Type B pancreatic cell (in vitro differentiated cells): ENCODE measurements at regions not wholly inside any gene's neighbourhood (a gene's known extent, or its start where the extent isn't known, plus 50 kb on each side); places are given as distances from the start of the nearest gene placed in this dataset.
"Not testable (repeated sequence)": the region's sequence is repeated elsewhere in the genome, so short reads cannot be mapped to it uniquely, and the experiment has no call there.

ENCODE experiments used
- DNase-seq: peaks from one replicate; pipeline ENCODE4 v3.0.0; 2021; ENCODE audit warnings: mixed read lengths; ENCODE audit not compliant: unreplicated experiment; ENCODE audit errors: extremely low spot score
- H3K27ac Mint-ChIP-seq: 2 replicates; pipeline ENCODE4 v1.8.0; 2021; ENCODE audit warnings: mild to moderate bottlenecking, mixed read lengths
- H3K27me3 Mint-ChIP-seq: 2 replicates; pipeline ENCODE4 v1.8.0; 2021; ENCODE audit warnings: mixed read lengths
- H3K36me3 Mint-ChIP-seq: 2 replicates; pipeline ENCODE4 v1.8.0; 2021; ENCODE audit warnings: mixed read lengths
- H3K4me1 Mint-ChIP-seq: one replicate; pipeline ENCODE4 v1.8.0; 2021; ENCODE audit warnings: mixed read lengths; ENCODE audit not compliant: unreplicated experiment
- H3K4me3 Mint-ChIP-seq: 2 replicates; pipeline ENCODE4 v1.8.0; 2021; ENCODE audit warnings: mild to moderate bottlenecking, mixed read lengths
- H3K9me3 Mint-ChIP-seq: 2 replicates; pipeline ENCODE4 v1.8.0; 2021; ENCODE audit warnings: mixed read lengths

DNA sequence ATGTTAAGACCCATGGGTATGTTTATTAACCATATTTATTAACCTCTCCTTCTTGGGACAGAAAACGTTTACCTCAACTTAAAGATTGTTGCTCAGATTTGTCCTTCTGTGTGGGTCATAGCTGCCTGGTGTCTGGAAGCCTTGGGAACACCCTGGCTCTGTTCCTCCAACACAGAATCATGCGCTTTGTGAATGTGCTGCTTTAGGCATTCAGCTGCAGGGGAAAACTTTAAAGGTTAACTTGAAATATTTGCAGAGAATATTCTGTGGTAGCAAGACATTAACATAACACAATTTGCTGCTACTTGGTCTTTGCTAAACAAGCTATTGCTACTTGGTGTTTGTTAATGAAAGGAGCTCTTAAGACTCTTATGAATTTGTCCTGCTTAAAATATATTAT, 50.5 kb upstream of the THOC3 start:
- H3K9me3 Mint-ChIP-seq, DNase-seq, H3K27ac Mint-ChIP-seq: not testable (repeated sequence)

DNA sequence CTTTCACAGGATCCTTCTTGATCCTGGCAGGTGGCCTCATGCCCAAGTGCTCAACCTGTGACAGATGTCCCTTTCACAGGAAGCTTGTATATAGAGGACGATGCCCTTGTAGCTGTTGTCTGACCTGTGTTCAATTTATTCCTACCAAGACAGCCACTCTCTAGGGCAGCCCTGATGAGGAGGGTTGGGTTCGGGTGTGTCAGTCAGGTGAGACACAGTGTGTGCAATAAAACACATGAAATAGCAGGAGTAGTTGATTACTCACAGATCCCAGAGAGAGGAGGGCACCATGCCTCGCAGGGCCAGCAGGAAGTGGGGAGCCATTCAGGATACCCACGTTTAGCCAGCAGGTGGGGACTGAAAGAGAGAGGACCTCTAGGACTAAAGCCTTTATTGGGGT, 52.7 kb upstream of the THOC3 start:
- not testable (repeated sequence) for DNase-seq, H3K27ac Mint-ChIP-seq, H3K9me3 Mint-ChIP-seq, H3K27me3 Mint-ChIP-seq, H3K4me1 Mint-ChIP-seq, H3K4me3 Mint-ChIP-seq, H3K36me3 Mint-ChIP-seq

More for the DNA sequence above, 50.5 kb upstream of the THOC3 start:
- not testable (repeated sequence) for H3K36me3 Mint-ChIP-seq, H3K4me1 Mint-ChIP-seq, H3K27me3 Mint-ChIP-seq, H3K4me3 Mint-ChIP-seq

DNA sequence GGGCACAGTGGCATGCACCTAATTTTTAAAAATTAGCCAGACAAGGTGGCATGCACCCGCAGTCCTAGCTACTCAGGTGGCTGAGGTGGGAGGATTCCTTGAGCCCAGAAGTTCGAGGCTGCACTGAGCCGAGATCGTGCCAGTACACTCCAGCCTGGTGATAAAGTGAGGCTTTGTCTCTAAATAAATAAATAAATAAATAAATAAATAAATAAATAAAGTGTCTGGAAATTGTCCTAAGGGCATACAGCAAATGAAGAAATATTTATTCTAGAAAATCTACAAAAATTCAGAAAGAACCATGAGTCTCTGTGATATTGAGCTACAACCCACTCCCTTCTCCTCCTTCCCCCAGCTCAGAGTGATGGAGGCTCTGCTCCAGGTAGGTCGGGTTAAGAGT, 55.4 kb upstream of the THOC3 start:
- not testable (repeated sequence) for H3K27ac Mint-ChIP-seq, DNase-seq, H3K4me1 Mint-ChIP-seq, H3K27me3 Mint-ChIP-seq, H3K4me3 Mint-ChIP-seq, H3K9me3 Mint-ChIP-seq, H3K36me3 Mint-ChIP-seq

DNA sequence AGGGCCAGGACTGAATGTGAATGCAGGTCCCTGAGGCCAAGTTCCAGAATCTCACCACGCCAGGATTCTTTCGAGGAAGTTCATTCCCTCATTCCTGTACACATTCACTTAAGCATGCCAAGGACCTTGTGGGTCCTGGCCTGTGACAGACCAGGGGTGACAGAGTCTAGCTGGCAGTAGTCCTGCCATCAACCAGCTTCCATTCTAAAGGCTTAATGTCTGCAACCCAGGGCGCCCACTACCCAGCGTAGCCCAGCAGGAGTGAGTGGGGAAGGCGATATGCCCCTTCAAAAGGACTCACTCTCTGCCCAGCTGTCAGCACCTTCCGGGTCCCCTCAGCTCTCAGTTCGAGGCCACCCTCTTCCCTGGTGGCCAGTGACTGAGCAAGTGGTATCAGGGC, 61.3 kb upstream of the THOC3 start:
- H3K4me1 Mint-ChIP-seq, H3K27ac Mint-ChIP-seq, H3K36me3 Mint-ChIP-seq, H3K9me3 Mint-ChIP-seq, H3K4me3 Mint-ChIP-seq, DNase-seq, H3K27me3 Mint-ChIP-seq: not testable (repeated sequence)

DNA sequence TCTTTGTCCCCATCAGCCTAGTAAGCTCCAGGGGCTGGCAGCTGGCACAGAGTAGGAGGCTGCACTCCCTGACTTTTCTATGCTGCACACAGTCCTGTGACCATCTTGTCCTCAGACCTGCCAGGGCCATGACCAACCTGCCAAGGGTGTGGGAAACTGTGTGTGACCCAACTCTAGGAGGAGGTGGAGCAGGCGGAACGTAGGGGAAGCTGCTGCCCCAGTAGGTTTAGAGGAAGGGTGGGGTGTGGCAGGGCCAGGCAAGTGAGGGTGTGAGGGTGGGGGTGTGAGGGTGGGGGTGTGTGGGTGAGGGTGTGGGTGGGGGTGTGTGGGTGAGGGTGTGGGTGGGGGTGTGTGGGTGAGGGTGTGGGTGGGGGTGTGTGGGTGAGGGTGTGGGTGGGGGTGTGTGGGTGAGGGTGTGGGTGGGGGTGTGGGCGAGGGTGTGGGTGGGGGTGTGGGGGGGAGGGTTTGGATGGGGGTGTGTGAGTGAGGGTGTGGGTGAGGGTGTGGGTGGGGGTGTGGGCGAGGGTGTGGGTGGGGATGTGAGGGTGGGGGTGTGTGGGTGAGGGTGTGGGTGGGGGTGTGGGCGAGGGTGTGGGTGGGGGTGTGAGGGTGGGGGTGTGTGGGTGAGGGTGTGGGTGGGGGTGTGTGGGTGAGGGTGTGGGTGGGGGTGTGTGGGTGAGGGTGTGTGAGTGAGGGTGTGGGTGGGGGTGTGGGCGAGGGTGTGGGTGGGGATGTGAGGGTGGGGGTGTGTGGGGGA, 62.4 kb upstream of the THOC3 start:
- not testable (repeated sequence) for DNase-seq, H3K36me3 Mint-ChIP-seq, H3K4me1 Mint-ChIP-seq, H3K4me3 Mint-ChIP-seq, H3K27ac Mint-ChIP-seq, H3K27me3 Mint-ChIP-seq, H3K9me3 Mint-ChIP-seq

DNA sequence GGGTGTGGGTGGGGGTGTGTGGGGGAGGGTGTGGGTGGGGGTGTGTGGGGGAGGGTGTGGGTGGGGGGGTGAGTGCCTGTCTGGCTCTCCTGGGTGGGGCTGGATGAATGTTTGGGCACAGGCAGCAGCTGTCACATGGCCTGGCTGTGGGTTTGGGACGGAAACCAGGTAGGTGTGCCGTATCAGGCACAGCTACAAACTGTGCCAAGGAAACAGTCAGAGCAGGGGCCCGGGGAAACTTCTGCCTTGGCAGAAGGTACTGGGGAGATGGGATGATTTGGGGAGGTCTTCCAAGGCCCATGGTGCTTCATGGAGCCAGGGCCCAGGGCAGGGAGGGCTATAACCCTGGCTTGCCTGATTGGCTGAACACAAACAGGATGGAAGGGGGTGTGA, 63.0 kb upstream of the THOC3 start:
- not testable (repeated sequence) for DNase-seq, H3K27ac Mint-ChIP-seq, H3K9me3 Mint-ChIP-seq, H3K4me3 Mint-ChIP-seq, H3K27me3 Mint-ChIP-seq, H3K4me1 Mint-ChIP-seq, H3K36me3 Mint-ChIP-seq

DNA sequence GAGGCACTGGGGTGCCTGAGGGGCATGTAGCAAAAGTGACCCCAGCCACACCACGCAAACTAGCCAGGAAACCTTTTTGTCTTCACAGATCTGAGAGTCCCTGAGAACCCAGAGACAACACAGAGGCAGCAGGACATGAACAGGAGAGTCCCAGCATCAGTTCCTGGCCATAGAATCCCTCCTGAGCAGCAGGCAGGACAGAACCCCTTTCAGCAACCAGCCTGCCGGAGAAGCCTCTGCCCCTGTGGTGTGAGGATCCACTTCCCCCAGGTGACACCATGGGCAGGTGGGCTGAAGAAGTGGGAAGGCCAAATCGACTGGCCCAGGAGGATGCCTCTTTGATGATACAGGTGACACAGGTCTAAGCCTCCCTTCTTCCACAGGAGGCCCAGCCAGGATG, 65.1 kb upstream of the THOC3 start:
- not testable (repeated sequence) for H3K36me3 Mint-ChIP-seq, H3K27ac Mint-ChIP-seq, H3K4me3 Mint-ChIP-seq, H3K27me3 Mint-ChIP-seq, DNase-seq, H3K9me3 Mint-ChIP-seq, H3K4me1 Mint-ChIP-seq

DNA sequence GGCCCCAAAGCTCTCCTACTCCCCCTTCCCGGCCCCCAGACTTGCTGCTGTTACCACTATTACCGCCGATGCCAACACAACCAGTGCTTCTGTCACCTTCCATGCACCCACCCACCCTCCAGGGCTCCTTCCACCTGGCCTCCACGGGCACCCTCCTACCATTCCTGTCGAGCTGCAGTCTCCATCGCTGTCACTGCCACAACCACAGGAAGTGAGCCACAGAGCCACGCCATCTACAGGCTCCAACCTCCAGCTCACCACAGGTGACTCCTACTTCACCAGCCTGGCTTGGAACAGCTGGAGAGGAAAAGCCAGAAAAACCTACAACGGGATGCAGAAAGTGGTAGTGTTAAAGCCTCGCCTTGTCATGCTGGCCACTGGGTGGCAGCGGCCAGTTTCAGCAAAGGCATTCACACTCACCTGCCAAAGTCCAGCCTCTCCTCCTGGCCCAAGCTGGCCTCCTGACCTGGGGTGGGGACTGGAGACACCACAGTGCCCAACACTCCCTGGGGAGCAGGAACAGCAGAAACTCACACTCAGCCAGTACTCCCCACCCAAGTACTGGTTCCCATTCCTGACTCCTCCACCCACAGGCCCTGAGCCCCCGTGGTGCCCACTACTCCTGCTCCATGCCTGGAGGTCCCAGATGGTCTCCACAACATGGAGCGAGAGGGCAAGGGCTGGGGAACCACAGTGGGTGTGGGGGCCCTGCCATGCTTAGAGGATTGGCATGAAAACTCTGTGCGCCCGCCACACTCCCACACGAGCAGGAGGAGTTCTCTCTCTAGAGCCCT, 66.5 kb upstream of the THOC3 start:
- H3K36me3 Mint-ChIP-seq, H3K4me1 Mint-ChIP-seq, H3K4me3 Mint-ChIP-seq, H3K27ac Mint-ChIP-seq, DNase-seq, H3K9me3 Mint-ChIP-seq: not testable (repeated sequence)
- H3K27me3 Mint-ChIP-seq, result peaks cover 14% of the 10 kb centered on the region

DNA sequence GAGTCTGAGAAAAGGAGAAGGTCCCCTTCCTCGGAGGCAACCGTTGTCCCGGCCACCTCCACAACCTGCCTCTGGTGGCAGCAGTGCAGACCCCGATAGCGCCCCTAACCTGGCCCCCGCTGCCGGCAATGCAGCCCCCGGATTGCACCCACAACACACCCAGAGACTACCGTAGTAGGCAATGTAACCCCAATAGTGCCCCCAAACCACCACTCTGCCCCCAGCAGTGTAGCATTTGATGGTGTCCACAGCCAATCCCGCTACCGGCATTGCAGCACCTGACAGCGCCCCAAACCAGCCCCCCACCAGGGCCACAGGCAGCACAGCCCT, 67.1 kb upstream of the THOC3 start:
- H3K9me3 Mint-ChIP-seq, H3K27ac Mint-ChIP-seq, DNase-seq, H3K36me3 Mint-ChIP-seq, H3K4me3 Mint-ChIP-seq, H3K4me1 Mint-ChIP-seq: not testable (repeated sequence)
- peaks cover 16% of the 10 kb centered on the region for H3K27me3 Mint-ChIP-seq

DNA sequence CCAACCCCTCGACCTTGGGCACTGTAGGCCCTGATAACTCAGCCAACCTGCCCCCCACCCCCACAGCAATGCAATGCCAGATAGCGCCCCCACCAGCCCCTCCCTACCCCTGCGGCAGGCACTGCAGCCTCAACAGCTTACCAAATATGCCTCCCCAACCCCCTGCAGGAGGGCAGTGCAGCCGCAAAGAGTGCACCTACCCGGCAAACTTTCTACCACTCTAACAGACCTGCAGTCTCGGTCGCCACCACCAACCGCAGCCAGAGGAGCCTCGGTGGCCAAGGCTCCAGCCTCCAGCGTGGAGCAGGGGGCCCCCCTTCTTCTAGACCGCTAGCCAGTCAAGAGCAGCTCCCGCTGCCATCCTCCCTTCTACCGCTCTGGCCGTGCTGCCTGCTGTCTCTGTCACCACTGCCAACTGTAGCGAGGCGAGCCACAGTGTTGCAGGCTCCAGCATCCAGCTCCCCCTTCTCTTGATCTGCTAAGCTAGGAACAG, 67.7 kb upstream of the THOC3 start:
- H3K27ac Mint-ChIP-seq, H3K4me3 Mint-ChIP-seq, H3K36me3 Mint-ChIP-seq, DNase-seq, H3K4me1 Mint-ChIP-seq, H3K9me3 Mint-ChIP-seq: not testable (repeated sequence)
- H3K27me3 Mint-ChIP-seq, result peaks cover 16% of the 10 kb centered on the region

DNA sequence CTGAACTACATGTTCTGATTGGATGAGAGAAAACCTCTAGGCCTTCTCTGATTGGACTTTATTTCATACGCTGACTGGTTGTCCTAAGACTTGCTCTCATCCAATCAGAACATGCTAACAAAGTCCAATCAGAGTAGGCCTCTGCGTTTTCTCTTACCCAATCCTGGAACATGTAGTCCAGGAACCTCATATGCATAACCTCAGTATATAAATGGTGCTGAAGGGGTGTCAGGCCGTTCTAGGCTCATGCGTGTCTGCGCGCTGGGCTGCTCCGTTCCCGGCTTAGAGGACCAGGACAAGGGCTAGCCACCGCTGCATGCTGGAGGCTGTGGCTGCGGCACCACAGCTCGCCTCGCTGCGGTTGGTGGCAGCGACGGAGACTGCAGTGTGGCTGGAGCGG, 68.3 kb upstream of the THOC3 start:
- not testable (repeated sequence) for H3K4me1 Mint-ChIP-seq, H3K4me3 Mint-ChIP-seq, H3K36me3 Mint-ChIP-seq, H3K27ac Mint-ChIP-seq, H3K9me3 Mint-ChIP-seq, DNase-seq
- H3K27me3 Mint-ChIP-seq, result peaks cover 16% of the 10 kb centered on the region

DNA sequence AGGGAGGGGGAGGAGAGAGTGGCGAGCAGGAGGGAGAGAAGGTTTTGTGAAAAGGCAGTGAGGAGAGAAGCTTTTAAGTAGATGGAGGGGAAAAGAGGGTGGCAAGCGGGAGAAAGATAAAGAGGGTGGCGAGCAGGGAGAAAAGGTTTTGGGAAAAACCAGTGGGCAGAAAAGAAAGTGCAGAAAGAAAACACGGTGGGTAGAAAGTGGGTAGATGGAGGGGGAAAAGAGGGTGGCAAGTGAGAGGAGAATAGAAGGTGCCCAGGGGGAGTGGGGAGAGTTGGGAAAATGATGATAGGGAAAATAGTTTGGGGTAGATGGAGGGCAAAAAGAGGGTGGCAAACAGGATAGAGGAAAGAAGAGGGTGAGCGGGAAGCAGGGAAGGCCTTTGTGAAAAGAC, 69.1 kb upstream of the THOC3 start:
- DNase-seq, H3K27ac Mint-ChIP-seq, H3K9me3 Mint-ChIP-seq, H3K36me3 Mint-ChIP-seq, H3K4me1 Mint-ChIP-seq, H3K4me3 Mint-ChIP-seq: not testable (repeated sequence)
- H3K27me3 Mint-ChIP-seq, result peaks cover 16% of the 10 kb centered on the region

DNA sequence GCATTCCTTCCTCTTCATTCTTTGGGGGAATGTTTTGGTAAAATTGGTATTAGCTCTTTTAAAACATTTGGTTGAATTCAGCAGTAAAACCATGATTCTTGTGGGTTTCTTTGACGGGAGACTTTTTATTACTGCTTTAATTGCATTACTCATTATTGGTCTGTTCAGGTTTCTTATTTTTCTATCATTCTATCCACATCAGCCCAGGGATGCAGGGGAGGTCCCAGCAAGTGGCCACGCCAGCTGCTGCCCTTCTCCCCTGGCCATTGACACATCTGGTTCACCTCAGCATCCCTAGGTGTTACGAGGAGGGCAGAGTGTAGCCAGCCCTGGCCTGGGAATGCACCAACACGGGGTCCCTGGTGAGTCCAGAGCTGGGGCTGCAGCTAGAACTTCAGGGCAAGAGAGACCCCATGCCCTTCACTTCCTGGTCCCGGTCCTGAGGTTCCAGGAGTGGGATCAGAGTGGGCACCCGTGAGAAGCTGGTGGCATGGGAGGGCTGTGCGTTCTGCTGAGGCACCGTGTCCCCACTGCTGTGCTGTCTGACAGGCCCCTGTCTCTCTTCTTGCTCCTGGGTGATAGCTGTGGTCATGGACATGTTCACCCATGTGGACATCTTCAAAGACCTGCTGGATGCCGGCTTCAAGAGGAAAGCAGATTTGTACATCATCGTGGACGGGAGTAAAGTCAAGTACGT, 72.1 kb upstream of the THOC3 start:
- DNase-seq, H3K9me3 Mint-ChIP-seq, H3K27ac Mint-ChIP-seq, H3K4me1 Mint-ChIP-seq, H3K36me3 Mint-ChIP-seq, H3K4me3 Mint-ChIP-seq: not testable (repeated sequence)
- H3K27me3 Mint-ChIP-seq, result peaks cover 16% of the 10 kb centered on the region
